GM12864 (cell line): ENCODE measurements at regions not wholly inside any gene's neighbourhood (a gene's known extent, or its start where the extent isn't known, plus 50 kb on each side); places are given as distances from the start of the nearest gene placed in this dataset.

ENCODE experiments used
- DNase-seq: peaks from one replicate; pipeline ENCODE4 v3.0.0-alpha.2; 2011; ENCODE audit warnings: low read depth
- H3K4me3 ChIP-seq: 2 replicates; pipeline ENCODE4 v1.5.1; 2011; ENCODE audit warnings: mild to moderate bottlenecking, low read depth, low read length, control low read depth
- TF ChIP-seq, protein P1 (sequence below): IDR thresholded peaks from 2 replicates; pipeline ENCODE4 v1.5.1; 2011; ENCODE audit warnings: low read depth, mild to moderate bottlenecking, moderate library complexity, low read length, control low read depth, inconsistent platforms; ENCODE audit errors: missing control alignments

DNA sequence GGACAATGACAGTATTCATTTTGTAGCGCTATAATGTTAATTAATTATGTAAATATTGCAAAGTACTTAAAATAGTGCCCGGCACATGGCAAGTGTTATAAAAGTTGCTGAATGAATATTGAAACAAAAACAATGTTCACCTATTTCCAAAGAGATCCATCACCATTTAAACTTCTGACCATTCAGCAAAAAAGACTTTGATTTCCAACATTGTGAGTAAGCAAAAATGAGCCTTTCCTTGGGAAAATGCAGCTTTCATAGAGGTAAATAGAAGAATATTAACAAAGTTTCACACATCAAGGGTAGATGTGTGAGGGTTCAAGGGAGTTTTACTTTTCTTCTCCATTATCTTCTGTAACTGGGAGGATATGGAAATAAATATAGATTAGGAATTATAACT lies 1089.4 kb upstream of the C9orf72 start:
- no peak overlapping the region for H3K4me3 ChIP-seq
- TF ChIP-seq, protein P1, sequence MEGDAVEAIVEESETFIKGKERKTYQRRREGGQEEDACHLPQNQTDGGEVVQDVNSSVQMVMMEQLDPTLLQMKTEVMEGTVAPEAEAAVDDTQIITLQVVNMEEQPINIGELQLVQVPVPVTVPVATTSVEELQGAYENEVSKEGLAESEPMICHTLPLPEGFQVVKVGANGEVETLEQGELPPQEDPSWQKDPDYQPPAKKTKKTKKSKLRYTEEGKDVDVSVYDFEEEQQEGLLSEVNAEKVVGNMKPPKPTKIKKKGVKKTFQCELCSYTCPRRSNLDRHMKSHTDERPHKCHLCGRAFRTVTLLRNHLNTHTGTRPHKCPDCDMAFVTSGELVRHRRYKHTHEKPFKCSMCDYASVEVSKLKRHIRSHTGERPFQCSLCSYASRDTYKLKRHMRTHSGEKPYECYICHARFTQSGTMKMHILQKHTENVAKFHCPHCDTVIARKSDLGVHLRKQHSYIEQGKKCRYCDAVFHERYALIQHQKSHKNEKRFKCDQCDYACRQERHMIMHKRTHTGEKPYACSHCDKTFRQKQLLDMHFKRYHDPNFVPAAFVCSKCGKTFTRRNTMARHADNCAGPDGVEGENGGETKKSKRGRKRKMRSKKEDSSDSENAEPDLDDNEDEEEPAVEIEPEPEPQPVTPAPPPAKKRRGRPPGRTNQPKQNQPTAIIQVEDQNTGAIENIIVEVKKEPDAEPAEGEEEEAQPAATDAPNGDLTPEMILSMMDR, result no peak
- DNase-seq, result no peak

DNA sequence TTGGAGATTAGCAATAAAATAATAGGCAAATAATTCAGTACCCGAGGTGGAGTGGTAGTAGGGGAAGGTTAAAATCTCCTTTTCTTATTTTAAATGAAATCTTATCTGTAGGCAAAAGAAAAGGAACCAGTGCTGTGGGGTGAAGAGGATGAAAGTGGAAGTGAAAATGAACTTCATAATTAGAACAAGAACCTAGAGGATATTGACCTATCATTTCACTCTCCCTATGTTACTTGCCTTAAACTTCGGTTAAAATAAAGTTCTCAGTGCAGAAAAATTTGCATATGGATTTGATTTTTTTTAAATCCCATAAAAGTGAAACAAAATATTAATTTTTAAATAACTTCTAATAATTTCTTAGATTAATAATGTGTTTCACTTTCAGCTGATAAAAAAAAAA lies 1094.9 kb upstream of the C9orf72 start:
- H3K4me3 ChIP-seq, result no peak overlapping the region
- no peak for DNase-seq
- TF ChIP-seq, protein P1, result no peak

DNA sequence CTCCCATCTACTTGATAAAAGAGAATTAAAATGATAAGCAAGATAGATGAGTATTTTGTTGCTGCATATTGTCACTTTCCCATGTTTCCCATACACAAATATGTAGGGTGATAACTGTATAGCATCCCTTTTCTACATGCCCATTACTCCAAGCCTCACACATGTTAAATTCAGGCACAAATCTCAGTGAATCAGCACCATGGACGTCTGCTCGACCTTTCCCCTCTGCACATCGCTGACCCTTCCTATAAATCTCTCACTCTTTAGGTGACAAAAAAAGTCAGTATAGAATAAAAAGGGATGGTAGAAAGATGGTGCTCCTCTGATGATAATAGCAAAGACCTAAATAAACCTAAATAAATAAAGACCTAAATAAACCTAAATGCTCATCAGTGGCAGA lies 1097.7 kb upstream of the C9orf72 start:
- TF ChIP-seq, protein P1, result no peak
- DNase-seq, result no peak
- H3K4me3 ChIP-seq, result no peak overlapping the region

DNA sequence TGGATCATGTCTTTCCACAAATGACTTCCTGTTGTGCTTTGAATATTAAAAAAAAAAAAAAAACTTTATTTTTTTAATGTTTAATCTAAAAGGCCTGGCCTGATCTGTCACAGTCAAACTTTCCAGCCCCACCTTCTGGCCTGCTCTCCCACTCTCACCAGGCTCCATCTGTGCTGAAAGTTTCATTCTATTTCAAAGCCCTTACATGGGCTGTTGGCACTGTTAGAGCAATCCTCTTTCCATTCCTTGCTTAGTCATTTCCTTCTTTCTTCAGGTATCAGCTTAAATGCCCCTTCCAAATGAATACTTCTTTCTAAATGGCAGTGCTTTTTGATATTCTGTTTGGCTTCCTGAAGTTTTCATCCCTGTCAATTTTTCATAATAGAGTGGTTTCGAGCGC lies 1104.8 kb upstream of the C9orf72 start:
- H3K4me3 ChIP-seq, result no peak overlapping the region
- DNase-seq, result no peak
- TF ChIP-seq, protein P1, result no peak

DNA sequence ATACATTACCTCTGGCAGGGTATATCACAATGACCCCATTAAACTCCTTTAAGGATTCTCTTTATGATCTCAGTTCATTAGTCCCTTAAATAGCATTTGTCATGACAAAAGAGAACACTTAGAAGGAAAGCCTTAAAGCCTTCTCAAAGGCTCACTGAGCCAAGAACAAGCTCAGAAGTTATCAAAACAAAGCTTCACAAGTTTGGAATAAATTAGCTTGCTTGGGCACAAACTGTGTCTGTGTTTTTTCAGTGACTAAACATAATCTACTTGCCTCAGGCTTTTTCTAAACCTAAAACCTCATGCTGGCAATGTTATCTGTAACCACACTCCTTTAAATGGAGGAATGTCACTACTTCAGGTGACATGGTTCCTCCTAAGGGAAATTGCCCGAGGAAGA lies 1114.9 kb upstream of the C9orf72 start:
- DNase-seq, result no peak
- TF ChIP-seq, protein P1, result no peak
- no peak overlapping the region for H3K4me3 ChIP-seq

DNA sequence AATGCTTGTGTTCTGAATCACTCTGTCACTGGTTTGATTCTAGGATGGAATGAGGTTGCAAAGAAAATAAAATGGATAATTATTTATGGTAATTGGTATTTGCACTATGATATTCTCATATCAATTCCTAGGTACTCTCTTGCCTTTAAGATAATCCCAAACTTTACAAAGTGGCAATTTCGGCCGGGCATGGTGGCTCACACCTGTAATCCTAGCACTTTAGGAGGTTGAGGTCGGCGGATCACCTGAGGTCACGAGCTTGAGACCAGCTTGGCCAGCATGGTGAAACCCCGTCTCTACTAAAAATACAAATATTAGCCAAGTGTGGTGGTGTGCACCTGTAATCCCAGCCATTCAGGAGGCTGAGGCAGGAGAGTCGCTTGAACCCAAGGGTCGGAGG lies 1118.7 kb upstream of the C9orf72 start:
- H3K4me3 ChIP-seq, result no peak overlapping the region
- TF ChIP-seq, protein P1, result no peak
- no peak for DNase-seq

DNA sequence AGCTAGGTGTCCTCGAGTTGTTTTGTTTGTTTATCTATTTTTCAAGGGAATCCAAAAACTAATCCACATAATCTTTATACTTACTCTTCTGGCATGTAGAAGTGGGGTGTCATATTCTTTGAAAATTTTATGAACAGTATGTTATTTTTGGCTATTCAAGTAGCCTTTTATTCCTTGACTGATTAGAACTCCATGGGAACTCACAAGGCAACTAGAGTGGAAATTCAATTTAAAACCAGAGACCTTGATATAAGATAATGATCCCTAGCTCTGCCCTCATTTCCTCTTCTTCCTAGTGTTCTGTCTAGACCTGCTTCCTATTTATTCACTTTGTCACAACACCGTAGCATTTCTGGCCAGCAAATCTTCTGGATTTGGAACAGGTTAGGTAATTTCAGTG lies 1123.7 kb upstream of the C9orf72 start:
- H3K4me3 ChIP-seq, result no peak overlapping the region
- DNase-seq, result no peak
- TF ChIP-seq, protein P1, result no peak
